PC-3 (cell line): ENCODE measurements at regions not wholly inside any gene's neighbourhood (a gene's known extent, or its start where the extent isn't known, plus 50 kb on each side); places are given as distances from the start of the nearest gene placed in this dataset.

Source experiments
- CTCF ChIP-seq: fragments of 300-600 bp; sonication (generic); conservative IDR thresholded peaks from 2 replicates; pipeline ENCODE4 v1.5.1; 2017; ENCODE audit warnings: antibody characterized with exemption, low read depth, mild to moderate bottlenecking, low read length
- EZH2 ChIP-seq: fragments of 300-600 bp; sonication (generic); IDR thresholded peaks from one replicate; pipeline ENCODE4 v1.6.1; 2017; ENCODE audit warnings: antibody characterized with exemption, mild to moderate bottlenecking, low read length; ENCODE audit not compliant: unreplicated experiment
- EZH2phosphoT487 ChIP-seq: fragments of 300-600 bp; sonication (generic); IDR thresholded peaks from 2 replicates; pipeline ENCODE4 v1.6.1; 2018; ENCODE audit warnings: mild to moderate bottlenecking, antibody characterized with exemption, low read length, borderline replicate concordance

DNA sequence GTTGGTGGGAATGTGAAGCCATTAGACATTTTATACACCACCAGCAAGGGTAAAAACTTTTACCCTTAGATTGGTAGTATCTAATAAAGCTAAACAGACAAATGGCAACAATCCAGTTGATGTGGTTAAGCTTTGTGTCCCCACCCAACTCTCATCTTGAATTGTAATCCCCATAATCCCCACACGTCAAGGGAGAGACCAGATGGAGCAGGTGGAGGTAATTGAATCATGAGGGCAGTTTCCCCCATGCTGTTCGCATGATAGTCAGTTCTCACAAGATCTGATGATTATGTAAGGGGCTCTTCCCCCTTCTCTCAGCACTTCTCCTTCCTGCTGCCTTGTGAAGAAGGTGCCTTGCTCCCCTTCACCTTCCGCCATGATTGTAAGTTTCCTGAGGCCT lies 602.3 kb downstream of the NUF2 start:
- TF ChIP-seq CTCF (no peak), EZH2 (no peak), EZH2phosphoT487 (no peak)
